ENCODE measurements at regions not wholly inside any gene's neighbourhood (a gene's known extent, or its start where the extent isn't known, plus 50 kb on each side); places are given as distances from the start of the nearest gene placed in this dataset.

DNA sequence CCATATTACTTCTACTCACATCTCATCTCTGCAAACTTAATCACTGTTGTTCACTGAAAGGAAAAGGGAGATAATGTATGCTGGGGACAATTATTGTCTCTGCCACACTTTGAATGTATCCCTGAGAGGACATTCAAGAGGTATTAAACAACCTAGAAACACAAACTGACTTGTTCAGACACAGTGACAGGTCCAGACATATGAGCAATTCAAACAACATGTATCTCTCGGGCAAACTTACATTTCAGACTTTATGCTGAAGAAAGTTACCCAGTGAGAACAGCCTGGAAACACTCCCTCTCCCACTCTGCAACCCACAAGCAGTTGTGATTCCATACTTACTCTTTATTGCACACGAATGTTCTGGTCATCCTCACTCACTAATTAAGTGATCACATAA lies 968.7 kb upstream of the SLC10A2 start:
- DNase-seq (ENCODE audit: low spot score) = no peak

DNA sequence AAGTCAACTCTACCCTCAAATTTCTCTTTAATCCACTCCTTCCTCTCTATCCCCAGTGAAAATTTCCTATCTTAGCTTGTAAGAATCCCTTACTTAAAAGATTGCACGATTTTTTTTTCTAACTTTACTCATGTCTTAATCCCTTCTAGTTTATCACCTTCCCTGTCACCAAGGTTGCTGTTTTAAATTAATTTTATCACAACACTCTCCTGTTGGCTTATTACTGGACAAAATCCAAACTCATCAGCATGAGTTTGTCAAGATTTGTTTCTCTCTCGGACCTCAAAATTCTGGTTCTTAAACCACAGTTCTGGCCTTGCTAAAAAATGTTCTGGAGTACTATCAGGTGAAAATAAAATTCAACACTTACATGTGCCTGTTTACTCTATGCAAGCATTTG lies 959.1 kb upstream of the SLC10A2 start:
- DNase-seq (ENCODE audit: low spot score) = no peak

DNA sequence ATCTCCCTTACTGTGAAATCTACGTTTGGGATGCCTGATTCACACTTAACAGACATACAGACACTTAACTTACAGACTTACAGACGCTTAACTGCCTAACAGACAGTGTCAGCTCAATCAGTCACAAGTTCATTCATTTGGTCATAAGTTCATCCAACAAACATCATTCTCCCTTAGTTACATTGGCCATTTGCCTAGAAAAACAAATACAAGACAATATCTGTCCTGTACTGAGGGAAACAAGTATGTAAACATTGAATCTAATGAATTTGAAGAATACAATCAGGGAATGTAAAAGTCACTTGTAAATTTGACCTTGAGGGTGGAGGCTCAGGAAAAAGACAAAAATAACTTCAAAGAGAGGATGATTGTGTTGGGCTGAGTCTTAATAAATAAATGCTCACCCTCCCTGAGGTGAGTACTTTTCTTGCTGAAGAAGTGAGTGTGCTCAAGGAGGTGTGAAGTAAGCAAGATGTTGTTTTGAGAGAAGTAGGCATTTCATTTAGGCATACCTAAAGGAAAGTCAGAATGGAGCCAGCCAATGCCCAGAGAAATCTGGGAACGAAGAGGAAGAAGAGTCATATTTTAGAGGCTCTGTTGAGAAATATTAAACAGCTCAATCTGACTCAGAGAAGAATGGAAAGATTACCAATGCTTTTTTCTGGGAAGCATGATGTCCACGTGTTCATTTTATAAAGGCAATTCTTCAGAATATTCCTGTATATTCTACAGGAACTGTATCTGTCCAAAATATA lies 958.4 kb upstream of the SLC10A2 start:
- DNase-seq (ENCODE audit: low spot score) = no peak

DNA sequence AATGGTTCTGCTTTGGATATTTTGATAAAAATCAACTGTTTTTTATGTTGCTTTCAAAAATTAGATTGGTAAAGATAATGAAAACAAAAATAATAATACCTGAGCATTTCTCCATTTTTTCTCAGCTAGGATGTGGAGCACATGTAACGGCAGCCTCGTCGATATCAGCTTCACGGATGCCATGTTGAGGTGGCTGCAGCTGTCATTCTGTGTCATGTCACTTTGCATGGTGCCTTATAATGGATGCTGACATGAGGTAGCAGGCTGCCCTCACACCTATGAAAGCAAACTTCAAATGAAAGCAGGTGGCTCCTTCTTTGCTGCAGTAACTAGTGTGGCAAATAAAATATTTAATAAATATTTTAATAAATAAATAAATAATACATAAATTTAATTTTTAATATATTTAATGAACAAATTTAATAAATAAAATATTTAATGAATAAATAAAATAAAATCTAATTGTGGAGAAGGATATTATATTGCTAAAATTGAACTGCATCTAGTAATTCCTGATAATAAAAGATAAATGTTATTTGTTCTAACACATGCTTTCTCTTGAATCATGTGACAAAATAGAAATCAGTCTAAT lies 955.7 kb upstream of the SLC10A2 start:
- DNase-seq (ENCODE audit: low spot score) = no peak

DNA sequence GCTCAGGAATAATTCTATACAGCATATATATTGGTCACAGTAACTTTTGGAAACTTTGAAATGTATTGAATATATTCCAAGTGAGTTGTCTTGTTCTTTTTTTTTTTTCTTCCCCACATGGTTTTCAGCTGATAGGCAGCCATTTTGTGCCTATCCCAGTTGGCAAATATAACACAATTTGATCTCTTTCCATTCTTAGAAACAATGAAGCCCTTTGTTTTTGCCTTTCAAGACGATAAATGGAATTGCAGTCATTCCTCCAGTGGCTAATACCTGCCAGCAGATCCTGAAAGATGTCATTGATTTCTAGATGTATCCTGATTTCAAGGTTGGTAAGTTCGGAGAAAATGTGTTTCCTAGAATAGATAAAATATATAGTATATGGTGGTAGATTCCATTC lies 951.1 kb upstream of the SLC10A2 start:
- DNase-seq (ENCODE audit: low spot score) = no peak

DNA sequence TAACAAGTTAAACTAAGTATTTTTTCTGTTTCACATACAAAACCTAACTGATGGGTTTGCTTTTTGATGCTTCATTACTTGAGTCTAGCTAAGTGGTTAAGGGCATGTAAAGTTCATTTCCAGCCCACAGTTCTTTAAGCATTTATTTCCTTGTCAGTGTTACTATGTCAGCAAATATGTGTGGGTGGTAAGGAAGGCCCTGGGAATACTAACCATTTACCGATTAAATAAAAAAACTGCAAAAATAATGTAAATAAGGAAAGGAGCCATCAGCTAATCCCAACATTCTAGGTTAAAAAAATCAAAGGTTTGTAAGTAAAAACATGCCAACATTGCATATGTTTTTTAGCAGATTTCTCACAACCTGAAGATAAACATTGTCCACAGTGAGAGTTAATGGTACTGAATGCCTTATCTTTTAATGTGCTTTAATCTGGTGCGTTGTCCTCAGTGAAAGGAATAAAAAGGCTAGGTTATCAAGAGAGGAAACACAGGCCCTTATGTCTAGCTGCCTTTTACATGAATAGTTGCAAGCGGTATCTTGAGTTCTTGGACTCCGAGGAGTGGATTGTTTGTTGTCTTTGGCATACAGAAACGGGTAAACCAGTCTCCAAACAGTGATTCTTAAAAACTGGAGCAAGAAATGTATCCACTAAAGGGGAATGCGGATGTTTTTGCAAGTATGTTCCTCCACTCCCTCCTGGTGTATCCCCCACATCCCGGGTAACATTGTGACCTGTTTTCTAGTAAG lies 949.6 kb upstream of the SLC10A2 start:
- DNase-seq (ENCODE audit: low spot score) = no peak

DNA sequence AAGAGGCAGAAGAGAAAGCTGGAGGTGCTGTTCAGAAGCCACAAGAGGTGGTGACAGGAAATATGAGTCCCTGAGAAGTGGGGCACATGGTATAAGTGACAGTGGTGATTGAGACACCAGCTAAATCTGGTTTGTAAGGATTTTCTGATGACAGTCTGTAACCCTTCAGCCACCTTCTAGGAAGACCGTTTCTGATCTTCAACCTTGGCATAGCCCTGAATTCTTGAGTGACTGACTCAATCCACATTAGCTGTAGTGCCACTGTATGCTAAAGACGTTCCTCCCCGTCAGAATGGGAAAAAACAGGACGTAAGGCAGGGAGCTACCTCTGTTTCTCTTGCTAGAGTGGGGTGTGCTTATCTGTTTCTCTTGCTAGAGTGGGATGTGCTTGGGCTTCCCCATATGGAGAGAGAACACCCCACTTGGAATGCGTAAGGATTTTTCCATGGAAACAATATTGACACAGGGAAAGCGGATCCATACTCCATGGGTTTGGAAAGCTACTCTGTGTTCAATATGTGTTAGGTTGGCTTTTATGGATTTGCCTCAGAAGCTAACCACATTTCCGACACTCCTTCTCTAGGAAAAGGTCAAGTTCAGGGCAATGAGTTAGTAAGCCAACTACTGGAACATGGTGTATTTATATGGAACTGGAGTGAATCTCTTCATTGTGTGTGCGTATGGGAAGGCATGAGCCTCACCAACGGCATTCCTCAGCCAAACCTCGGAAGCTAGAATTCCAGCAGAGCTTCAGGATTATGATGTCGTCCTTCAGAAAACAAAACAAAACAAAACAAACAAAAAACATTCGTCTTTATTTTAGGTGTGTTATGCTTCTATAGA lies 948.8 kb upstream of the SLC10A2 start:
- no peak for DNase-seq (ENCODE audit: low spot score)

DNA sequence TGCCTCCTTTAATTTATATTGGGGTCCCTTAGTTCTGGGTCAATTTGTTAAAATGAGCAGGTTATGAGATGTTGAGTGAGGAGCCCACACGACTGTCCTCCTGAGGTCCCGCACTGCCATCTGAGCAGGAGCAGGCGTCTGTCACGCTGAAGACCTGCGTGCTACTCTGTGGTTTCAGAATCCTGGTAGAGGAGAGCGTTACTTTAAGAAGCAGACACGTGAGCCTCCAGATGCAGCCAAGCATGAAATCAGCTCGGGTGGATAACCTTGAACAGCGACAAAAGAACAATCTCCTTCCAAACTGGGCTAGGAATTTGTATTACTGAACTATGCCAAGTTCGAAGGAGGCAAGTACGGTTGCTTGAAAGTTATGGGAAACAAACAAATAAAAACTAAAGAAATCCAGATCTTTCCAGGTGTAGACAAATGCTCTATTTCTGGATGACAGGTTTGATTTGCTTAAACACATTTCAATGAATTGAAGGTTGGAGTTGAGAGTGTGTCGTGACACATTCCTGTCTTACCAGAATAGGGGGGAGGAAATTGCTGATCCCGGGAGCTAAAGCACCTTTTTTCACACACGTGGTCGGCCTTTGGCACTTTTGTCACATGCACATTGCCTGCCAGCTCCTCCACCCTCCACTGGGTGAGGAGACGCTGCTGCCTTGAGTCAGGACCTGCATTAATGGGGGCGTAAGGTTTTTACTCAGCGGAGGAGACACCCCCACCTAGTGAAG lies 945.5 kb upstream of the SLC10A2 start:
- no peak for DNase-seq (ENCODE audit: low spot score)

DNA sequence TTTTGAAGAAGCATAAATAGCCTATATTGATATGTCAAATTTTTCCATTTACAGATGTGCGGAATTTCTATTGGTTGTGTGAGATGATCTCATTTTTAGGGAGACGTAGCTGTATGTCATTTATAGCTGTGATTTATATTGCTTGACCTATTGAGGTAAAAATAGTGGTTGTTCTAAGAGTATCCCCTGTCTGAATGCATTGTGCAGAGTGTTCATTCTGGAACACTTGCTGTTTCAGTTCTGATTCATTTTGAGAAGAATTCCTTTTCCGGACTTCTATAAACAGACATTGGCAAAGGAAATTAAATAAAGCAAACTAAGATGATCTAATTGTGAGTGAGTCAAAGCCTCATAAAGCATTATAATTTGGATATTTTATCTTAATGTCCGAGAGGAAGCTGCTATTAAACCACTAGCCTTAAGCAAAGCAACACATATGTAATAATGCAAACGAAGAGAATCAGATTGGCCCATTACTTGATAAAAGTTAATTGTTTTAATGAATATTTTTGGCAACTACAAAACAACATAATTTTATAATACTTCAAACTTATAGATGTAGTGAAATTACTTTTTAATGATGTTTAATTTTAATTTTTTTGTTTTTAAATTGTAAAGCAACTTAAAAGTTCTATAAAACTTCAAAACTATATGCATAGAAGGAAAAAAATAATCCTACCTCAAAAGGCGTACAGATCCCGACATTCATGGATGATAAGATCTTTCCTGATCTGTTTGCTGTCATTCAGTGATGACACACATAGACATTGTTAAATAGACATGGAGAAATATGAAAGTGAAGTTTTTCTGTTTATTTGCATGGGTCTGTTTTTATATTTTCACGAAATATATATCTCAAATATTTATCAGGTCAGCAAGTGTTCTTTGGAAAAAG lies 942.6 kb upstream of the SLC10A2 start:
- no peak for DNase-seq (ENCODE audit: low spot score)

DNA sequence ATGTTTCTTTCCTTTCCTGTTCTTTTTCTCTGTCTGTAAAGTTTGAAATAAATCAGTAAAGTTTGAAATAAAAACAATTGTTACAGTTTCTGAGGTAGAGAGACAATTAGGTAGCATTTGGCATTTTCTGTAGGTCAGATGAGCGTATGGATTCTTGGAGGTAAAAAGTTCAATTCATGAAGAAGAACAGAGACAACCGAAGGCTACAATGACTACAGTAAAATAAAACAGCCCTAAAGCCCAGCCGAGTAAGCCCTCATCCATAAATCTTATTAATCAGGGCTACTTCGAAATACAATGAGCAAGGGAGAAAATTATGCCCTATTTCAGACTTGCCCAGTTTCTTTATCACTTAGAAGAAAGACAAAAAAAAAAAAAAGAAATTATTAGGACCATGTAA lies 941.9 kb upstream of the SLC10A2 start:
- DNase-seq (ENCODE audit: low spot score) = no peak

DNA sequence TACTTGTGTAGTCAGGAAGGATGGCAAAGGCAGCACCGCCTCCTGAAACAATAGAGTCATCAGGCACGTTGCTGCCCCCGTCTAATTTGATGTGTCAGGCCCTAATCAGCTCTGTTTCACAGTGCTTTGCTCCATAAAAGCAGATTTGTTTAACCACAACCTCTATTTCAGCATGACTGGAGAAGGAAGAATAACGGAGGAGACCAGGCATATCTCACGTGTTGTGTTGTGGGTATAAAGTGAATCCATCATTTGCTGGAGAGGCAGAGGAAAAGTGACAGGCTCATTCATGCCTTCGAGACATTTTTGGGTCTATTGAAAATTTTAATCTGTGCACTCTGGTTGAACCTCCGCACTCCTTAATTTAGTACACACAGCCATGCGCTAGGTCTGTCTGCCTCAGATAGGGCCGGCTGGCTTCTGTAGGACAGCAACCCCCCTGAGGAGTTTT lies 940.4 kb upstream of the SLC10A2 start:
- DNase-seq (ENCODE audit: low spot score) = no peak

DNA sequence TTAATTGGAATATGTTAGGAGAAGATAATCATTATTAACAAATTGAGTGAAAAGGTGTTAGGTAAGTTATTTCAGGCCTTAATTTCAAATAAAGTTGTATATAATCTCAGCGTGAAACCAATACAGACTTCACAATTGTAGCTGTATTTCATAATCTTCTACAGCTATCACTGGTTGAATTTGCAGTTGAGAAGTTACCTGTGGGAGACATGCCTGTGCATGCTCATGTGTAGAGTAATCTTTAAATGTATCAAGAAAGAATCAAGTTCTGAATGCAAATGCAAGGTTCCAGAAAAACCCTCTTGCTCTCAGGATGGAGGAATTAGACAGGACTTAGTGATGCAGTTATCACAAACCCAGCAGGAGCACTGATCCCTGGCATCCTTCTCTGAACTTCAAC lies 938.4 kb upstream of the SLC10A2 start:
- no peak for DNase-seq (ENCODE audit: low spot score)

DNA sequence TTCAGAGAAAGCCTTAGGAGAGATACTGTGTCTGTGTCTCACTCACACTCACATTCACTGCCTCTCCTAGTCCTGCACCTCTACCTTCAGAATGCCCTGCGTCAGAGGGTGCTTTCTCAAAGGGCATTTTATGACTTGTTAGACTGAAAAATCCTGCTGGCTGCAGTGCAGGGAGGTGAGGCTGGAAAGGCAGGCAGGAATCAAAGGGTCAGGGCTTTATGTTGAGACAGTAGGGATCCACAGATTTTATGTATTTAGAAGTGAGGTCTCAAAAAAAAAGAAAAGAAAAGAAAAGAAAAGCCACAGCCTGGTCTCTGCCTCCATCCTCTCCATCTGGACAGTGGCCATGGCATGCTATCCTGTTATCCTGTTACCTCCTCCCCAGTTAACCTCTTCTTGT lies 936.0 kb upstream of the SLC10A2 start:
- DNase-seq (ENCODE audit: low spot score) = no peak

DNA sequence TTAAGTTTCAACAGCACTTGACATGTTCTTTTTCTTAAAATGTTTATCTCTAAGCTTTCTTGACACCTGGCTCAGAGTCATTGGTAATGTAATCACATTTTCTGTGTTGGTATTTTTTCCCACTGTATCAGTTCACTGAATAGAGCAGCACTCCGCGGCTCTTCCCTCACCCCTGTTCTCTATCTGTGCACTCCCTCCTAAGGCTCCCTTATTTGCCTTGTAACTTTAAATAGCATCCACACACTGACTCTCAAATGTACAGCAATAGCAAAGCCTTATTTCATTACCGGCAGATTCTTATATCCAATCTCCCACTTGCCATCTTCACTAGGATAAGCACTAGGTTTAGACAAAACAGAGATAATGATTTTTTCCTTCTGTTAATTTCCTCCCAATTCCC lies 935.5 kb upstream of the SLC10A2 start:
- DNase-seq (ENCODE audit: low spot score) = no peak

DNA sequence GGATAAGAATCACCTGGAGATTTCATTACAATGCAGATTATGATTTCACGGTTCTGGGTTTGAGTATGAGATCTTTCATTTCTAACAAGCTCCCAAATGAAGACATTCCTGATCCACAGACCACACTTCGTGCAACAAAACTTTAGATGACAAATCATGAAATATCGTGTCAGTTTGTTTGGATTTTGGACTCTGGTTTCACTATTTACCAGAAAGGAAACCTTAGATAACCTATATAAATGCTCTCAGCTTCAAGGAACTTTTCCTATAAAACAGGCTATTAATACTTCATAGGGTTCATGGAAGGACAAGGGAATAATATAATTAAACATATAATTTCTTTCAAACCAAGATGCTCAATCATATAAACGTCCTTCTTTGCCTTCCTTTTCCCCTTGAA lies 930.5 kb upstream of the SLC10A2 start:
- DNase-seq (ENCODE audit: low spot score) = no peak

DNA sequence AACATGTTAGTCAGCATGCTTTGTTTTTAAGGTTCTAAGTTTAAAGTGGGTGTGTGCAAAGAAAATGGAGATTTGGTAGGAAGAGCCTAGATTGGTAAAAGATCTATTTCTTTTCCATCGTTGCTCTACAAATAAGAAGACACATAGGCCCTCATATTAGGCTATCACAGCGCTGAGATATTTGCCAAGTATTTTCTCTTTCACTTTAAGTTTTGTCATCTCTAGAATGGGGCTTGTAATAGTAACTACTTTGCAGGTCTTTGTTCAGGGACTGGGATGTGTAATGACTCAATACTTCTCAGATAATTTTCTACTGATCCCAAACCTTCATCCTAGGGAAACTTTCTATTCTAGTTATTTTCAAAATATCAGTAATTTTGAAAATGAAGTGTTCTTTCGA lies 917.7 kb upstream of the SLC10A2 start:
- DNase-seq (ENCODE audit: low spot score) = no peak

DNA sequence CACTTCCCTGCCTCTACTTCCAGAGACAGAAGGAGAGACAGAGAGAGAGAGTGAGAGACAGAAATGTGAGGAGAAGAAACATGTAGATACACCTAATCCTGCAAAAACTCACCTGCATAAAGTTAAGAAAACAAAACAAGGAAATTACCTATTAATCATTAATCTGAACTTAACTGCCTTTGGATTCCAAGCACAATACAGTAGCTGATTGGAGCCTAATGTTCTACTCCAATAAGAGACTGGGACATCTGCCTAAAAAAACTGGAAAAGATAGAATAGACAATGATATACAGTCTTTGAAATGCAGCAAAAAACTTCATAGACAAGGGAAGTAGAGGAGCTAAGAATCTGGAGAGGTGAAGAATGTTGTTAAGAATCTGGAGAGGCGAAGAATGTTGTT lies 910.2 kb upstream of the SLC10A2 start:
- DNase-seq (ENCODE audit: low spot score) = no peak

DNA sequence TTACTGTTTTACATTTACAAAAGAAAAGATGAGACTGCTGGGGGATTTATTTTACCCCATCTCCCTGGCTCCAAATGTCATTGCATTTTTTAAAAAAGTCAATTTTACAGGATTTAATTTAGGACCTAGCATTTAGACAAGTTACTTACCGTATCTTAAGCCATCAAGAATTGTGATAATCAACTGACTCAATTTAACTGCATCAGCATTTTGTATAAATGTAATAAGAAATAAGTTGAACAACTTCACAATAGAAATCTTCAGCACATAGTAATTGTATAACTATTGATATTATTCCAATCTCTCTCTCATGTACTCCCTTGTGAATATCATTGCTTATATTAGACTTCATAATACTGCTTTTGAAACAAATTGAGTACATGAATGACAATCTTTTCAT lies 907.5 kb upstream of the SLC10A2 start:
- no peak for DNase-seq (ENCODE audit: low spot score)

DNA sequence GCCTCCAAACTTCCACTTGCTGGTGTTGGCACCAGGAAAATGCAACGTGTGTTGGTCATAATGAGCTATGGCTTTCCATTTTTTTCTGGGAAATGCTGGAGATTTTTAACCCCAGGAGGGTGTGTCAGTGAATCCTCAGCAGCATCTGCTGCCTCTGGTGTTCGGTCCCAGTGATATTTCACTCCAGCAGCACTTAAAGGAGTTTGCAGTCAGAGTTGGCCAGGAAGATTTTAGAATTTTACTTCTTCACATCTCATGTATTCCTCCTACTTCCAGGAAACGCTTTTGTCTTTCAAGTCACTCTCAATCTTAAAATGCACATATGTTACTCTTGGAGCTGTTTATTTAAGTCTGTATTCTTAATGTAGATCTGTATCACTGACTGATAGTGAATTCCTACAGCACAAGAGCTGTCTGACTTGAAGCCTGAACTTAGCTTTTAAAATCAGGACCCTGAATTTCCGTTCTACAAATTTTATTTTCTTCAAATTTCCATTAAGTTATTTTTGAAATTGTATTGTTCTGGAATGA lies 903.4 kb upstream of the SLC10A2 start:
- no peak for DNase-seq (ENCODE audit: low spot score)

DNA sequence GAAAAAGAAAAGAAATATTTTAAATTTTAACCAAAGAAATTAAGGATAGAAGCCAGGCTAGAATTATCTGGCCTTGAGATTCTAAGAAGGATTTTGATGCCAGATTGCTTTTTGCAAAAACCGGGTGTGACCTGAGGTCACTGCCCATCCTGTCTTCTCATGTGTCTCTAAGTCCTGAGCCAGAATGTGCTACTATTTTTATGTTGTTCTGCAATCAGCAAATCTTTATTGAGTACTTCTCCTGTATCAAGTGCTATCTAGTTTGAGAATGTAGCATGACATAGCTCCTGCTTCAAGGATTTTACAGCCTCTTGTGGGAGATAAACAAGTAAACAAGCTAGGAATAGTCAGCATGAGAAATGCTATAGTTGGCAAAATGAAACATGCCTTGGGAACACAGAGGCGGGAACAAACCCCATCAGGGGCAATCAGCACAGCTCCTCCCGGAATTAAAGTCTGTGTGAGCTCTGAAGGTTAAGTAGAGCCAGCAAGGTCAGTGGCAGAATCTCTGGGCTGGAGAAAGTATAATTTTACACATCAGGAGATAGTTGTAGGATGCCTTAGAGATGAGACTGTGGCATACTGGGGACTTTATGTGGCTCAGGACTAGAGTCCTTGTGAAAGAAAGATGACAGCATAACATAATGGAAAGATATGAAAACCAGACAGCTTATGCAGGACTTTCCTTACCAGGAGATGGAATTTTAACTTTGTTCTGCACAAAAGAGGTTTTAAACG lies 899.5 kb upstream of the SLC10A2 start:
- DNase-seq (ENCODE audit: low spot score) = no peak

Data from hematopoietic multipotent progenitor cell treated with erythropoietin and hydrocortisone succinate and interleukin-3 and kit ligand, for 17 days (in vitro differentiated cells).